ENCODE measurements at regions not wholly inside any gene's neighbourhood (a gene's known extent, or its start where the extent isn't known, plus 50 kb on each side); places are given as distances from the start of the nearest gene placed in this dataset.
A peak's percentile ranks its signal among the peaks of the same experiment; 100 is the strongest.

DNA sequence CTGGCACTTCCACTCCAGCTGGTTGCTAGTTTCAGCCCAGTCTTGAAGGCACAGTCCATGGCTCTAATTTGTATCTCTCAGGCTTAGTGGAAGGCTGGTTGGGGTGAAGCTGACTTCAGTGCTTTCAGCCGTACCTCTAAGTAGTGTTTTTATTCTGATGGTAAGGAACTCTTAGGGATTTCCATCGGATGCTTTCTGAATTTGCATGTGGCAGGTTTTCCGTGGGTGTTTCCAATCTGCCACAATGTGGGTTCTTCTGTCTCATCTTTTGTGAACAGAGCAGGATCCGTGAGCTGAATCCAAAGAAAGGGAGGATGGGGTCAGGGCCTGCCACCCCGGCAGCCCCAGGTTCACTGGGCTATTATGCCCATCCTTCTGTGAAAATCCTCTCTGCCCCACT lies 607.9 kb upstream of the MKI67 start:
- FAIRE-seq = no peak
- 16% methylated on average over 4 of the region's 5 CpGs for WGBS (ENCODE audit: insufficient coverage, low coverage, missing lambda C conversion rate)
- intact Hi-C loops (cut with micrococcal nuclease) = loop anchor here (10.0 kb wide), 1 partner anchor 159 kb away; no protein-coding TSS in a partner anchor
- Histone ChIP-seq H3K27ac (ENCODE audit: extremely low read depth, low read depth, low read length) (no peak overlapping the region), H3K9me3 (replicated peaks; ENCODE audit: control insufficient read depth, insufficient read depth, low read depth, low read length) (no peaks in the 10 kb centered on the region), H3K4me1 (replicated peaks in 1 of 2; ENCODE audit: control insufficient read depth in 2 of 2, insufficient read depth in 2 of 2, low read length in 2 of 2) (no peaks in the 10 kb centered on the region; a peak in 1 of 5 replicates), H3K9ac (ENCODE audit: insufficient read depth in 1 of 2, low read depth in 2 of 2, low read length in 2 of 2) (no peak overlapping the region), H2AFZ (ENCODE audit: low read depth, low read length) (no peak overlapping the region), H3K79me2 (ENCODE audit: control insufficient read depth, insufficient read depth, low read length) (no peaks in the 10 kb centered on the region), H3K27me3 (ENCODE audit: control insufficient read depth in 2 of 2, insufficient read depth in 2 of 2, low read length in 2 of 2) (peaks cover 0 to 9% of the 10 kb centered on the region in 2 experiments; a peak in 2 of 5 replicates), H4K20me1 (replicated peaks; ENCODE audit: control insufficient read depth, insufficient read depth, low read length) (no peaks in the 10 kb centered on the region), H3K4me2 (ENCODE audit: insufficient read depth, low read length) (no peak overlapping the region), H3K36me3 (ENCODE audit: control insufficient read depth, insufficient read depth, low read length) (no peaks in the 10 kb centered on the region), H3K4me3 (no peak overlapping the region), H3K9me1 (ENCODE audit: control insufficient read depth, insufficient read depth, low read length) (no peaks in the 10 kb centered on the region)
- no peak for DNase-seq (ENCODE audit: extremely low read depth in 1 of 4, low spot score in 3 of 4)
- no peak for ATAC-seq
- ChIA-PET CTCF (ENCODE audit: low intra/inter-chr PET ratio) (no interaction called here), POLR2A (interaction anchor here (1.1 kb wide), 1 partner anchor 12 kb away, joined by 3 read pairs; no protein-coding TSS in a partner anchor)
- in situ Hi-C loops (cut with MboI) = no loop called here
- no TSS peak for BruUV-seq (replicated peaks)
- TF ChIP-seq SPI1 (IDR thresholded peaks at IDR 0.05; ENCODE audit: borderline replicate concordance, low read depth, low read length) (0 out of 2 replicates have a peak, but pooled peaks have one; percentile 16), GATAD2A (IDR thresholded peaks at IDR 0.05) (no peak), YBX1 (IDR thresholded peaks at IDR 0.05) (no peak), SUPT5H (IDR thresholded peaks at IDR 0.05) (no peak), ZSCAN29 (IDR thresholded peaks at IDR 0.05) (no peak), BMI1 (IDR thresholded peaks at IDR 0.05; ENCODE audit: low read length) (no peak), FOXJ2 (tag; IDR thresholded peaks at IDR 0.05) (no peak)
- TF ChIP-seq, protein P1, sequence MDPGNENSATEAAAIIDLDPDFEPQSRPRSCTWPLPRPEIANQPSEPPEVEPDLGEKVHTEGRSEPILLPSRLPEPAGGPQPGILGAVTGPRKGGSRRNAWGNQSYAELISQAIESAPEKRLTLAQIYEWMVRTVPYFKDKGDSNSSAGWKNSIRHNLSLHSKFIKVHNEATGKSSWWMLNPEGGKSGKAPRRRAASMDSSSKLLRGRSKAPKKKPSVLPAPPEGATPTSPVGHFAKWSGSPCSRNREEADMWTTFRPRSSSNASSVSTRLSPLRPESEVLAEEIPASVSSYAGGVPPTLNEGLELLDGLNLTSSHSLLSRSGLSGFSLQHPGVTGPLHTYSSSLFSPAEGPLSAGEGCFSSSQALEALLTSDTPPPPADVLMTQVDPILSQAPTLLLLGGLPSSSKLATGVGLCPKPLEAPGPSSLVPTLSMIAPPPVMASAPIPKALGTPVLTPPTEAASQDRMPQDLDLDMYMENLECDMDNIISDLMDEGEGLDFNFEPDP (CRISPR knock-in tag; IDR thresholded peaks at IDR 0.05) = no peak

All from K562 (cell line).